ENCODE measurements at regions not wholly inside any gene's neighbourhood (a gene's known extent, or its start where the extent isn't known, plus 50 kb on each side); places are given as distances from the start of the nearest gene placed in this dataset.

DNA sequence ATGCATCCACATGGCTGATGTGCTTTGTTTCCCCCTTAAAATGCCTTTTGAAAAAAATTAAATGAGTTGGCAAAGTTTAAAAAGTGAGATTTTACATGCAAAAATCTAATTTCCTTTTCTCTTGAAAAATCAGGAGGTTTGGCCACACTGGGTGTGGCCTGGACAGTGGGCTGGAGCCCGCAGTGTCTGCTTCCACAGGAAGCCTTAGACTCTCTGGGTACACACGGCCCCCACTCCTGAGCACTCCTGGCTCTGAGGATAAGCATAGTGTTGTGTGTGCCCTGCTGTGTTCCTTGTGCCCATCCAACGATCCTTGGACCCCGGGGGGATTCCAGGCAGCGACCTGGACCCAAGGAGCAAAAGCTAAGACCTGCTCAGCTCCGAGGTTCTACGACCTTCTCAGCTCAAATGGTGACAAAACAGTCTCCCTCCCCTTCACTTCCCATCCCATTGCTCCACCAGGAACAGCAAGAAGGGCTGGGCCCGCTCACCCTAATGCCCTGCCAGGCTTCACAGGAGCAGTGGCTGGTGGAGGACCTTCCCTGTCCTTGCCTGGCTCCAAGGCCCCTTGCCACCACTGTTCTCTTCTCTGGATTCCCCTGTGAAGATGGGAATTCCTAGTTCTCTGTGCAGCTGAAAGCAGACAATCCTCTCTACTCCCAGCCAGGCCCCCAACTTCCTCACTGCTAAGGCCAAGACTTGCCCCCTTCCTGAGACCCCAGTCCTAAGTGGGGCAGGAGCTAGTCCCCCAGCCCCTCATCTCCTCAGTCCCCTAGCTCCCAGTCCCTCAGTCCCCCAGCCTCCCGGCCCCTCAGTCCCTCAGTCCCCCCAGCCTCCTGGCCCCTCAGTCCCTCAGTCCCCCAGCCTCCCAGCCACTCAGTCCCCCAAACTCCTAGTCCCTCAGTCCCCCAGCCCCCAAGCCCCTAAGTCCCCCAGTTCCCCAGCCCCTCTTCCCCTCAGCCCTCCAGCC is 395.8 kb downstream of the PTPRU start:
- no peaks in the 10 kb centered on the region for H3K9me3 ChIP-seq
- no peaks in the 10 kb centered on the region for H3K36me3 ChIP-seq (ENCODE audit: low read depth)
- ATAC-seq, result no peak
- TF ChIP-seq CTCF (IDR thresholded peaks at IDR 0.05), result no peak
- no peaks in the 10 kb centered on the region for H3K4me1 ChIP-seq (ENCODE audit: low read depth)
- no peak for DNase-seq
- H3K4me3 ChIP-seq, result no peak overlapping the region
- intact Hi-C loops (cut with DNase I, micrococcal nuclease), result no loop called here

- intact Hi-C loops (cut with DNase I, micrococcal nuclease), result no loop called here
- ATAC-seq, result no peak
- H3K36me3 ChIP-seq (ENCODE audit: low read depth), result no peaks in the 10 kb centered on the region
- H3K4me1 ChIP-seq (ENCODE audit: low read depth), result no peaks in the 10 kb centered on the region
- no peak overlapping the region for H3K4me3 ChIP-seq
- H3K9me3 ChIP-seq, result no peaks in the 10 kb centered on the region
- TF ChIP-seq CTCF (IDR thresholded peaks at IDR 0.05), result no peak
- DNase-seq, result no peak
Observed at GRCh38 chr1:29631361-29631760, 395.0 kb downstream of the PTPRU start.

GRCh38 chr1:29630756-29631155 is 394.4 kb downstream of the PTPRU start:
- H3K4me3 ChIP-seq, result no peak overlapping the region
- no peaks in the 10 kb centered on the region for H3K4me1 ChIP-seq (ENCODE audit: low read depth)
- no peaks in the 10 kb centered on the region for H3K36me3 ChIP-seq (ENCODE audit: low read depth)
- no peak for ATAC-seq
- intact Hi-C loops (cut with DNase I, micrococcal nuclease), result no loop called here
- TF ChIP-seq CTCF (IDR thresholded peaks at IDR 0.05), result no peak
- no peak for DNase-seq
- H3K9me3 ChIP-seq, result no peaks in the 10 kb centered on the region

GRCh38 chr1:29629814-29630516 is 393.6 kb downstream of the PTPRU start:
- intact Hi-C loops (cut with DNase I, micrococcal nuclease), result no loop called here
- Histone ChIP-seq H3K4me1 (ENCODE audit: low read depth) (no peaks in the 10 kb centered on the region), H3K4me3 (no peak overlapping the region), H3K36me3 (ENCODE audit: low read depth) (no peaks in the 10 kb centered on the region), H3K9me3 (no peaks in the 10 kb centered on the region)
- ATAC-seq (no peak), DNase-seq (no peak)
- no peak for TF ChIP-seq CTCF (IDR thresholded peaks at IDR 0.05)

DNA sequence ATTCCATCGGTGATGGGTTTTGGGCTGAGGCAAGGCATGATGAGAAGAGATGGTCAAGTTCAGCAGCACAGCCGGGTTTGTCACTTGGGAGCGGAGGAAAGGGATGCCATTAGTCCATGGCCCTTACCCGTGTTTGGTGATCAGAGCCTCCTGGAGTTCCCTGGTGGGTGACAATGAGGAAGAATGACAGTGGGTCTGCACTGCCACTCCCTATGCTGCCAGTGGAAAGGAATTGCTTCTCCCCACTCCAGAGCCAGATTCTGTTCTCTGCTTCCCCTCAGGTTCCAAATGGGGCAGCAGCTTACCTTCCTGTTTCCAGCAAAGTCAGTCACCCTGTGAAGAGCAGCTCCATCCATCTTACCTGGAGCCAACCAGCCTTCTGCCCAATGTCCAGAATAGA is 393.1 kb downstream of the PTPRU start:
- ATAC-seq (no peak), DNase-seq (no peak)
- intact Hi-C loops (cut with DNase I, micrococcal nuclease), result no loop called here
- no peak for TF ChIP-seq CTCF (IDR thresholded peaks at IDR 0.05)
- Histone ChIP-seq H3K36me3 (ENCODE audit: low read depth) (no peaks in the 10 kb centered on the region), H3K4me1 (ENCODE audit: low read depth) (no peaks in the 10 kb centered on the region), H3K4me3 (no peak overlapping the region), H3K9me3 (no peaks in the 10 kb centered on the region)

All from mucosa of descending colon (tissue), 3 donors.